Stimulated activated CD4-positive, alpha-beta T cell treated with anti-CD3 and anti-CD28 coated beads, Interleukin-12 subunit alpha, Interleukin-12 subunit beta, amount 100 ng/mL, for 24 hours (primary cell): ENCODE measurements at regions not wholly inside any gene's neighbourhood (a gene's known extent, or its start where the extent isn't known, plus 50 kb on each side); places are given as distances from the start of the nearest gene placed in this dataset.

Experiments
- DNase-seq, 2 experiments: peaks; one replicate each; pipeline ENCODE4 v3.0.0-alpha.2; 2020; ENCODE audit warnings: low read depth in 2 of 2

GRCh38 chr5:114658194-114658593 is 296.3 kb downstream of the KCNN2 start:
- no peak for DNase-seq

- DNase-seq = no peak
Measured at GRCh38 chr5:114657342-114658130, 295.7 kb downstream of the KCNN2 start.

DNA sequence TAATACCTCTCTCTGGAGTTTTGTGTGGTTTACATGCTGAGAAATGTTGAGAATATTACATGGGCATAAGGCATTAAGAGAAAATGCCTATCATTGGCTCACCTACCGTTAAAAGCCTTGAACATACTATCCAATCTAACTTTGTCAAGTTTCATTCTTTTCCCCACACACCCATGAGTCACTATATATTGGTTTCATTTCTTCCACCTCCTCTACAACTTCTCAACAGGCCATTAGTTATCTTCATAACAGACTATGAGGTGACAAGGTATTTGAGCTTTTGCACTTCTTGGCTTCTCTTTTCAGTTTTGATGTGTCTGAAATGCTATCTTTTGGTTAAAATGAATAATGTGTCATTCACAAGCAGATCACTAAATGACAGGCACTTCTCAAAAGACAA is 288.0 kb downstream of the KCNN2 start:
- no peak for DNase-seq

- DNase-seq = no peak
Measured at GRCh38 chr5:114648940-114649339, 287.1 kb downstream of the KCNN2 start.

DNA sequence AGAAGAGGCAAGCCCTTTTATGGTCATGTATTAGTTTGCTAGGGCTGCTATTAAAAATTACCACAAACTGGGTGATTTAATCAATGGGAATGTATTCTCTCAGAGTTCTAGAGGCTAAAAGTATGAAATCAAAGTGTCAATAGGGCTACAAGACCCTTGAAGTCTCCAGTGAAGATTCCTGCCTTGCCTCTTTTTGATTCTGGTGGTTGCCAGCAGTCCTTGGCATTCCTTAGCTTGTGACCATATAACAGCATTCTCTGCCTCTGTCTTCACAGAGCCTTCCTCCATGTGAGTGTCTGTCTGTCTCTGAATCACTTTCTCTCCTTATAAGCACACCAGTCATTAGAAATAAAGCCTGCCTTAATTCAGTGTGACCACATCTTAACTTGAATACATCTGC is 282.7 kb downstream of the KCNN2 start:
- no peak for DNase-seq

DNA sequence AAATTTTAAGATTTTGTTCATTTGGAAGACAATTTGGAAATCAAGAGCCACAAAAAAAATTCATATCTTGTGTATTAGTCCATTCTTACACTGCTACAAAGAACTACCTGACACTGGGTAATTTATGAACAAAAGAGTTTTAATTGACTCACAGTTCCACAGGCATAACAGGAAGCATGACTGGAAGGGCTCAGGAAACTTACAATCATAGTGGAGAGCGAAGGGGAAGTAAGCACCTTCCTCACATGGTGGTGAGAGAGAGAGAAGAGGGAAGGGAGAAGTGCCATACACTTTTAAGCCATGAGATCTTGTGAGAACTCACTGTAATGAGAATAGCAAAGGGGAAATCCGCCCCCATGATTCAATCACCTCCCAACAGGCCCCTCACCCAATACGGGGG is 274.4 kb downstream of the KCNN2 start:
- DNase-seq = no peak

DNA sequence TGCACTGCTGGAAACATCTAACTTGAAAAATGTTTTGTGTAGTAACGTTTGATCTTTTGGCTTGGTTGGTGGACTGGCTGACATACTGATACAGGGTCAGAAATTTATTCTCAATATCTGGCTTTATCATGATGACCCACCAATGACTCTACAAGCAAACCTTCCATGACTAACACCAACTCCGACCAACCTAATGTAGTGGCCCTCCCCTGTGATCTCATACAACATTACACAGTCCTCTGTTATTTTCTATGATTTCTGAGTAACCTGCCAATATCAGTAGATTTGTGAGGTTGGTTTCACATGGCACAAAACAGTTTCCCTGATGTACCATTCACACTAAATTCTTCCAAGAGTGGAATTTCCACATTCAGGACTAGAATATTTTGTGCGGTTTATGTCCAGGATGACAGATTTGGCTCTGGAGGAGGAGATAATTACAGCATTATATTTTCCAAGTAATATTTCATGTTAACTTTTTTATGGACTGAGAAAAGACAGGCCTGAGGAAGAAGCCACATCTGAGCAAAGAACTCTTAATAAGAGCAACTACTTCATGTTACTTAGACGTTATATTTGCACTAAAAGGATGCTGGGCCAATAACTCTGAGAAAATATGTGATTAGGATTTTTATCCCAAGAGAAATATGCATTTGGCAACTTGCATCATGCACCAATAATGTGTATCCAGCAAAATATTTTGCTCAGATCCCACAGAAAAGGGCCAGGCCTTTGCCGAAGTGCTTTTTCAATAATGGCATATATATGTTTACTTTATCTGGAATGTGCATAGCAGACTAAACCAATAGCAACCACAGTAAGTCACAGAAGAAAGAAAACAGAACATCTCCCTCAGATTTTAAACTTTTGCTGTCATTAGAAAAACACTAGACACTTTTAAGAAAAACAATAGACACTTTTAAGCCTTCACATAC is 273.4 kb downstream of the KCNN2 start:
- DNase-seq = no peak

GRCh38 chr5:114634517-114634916 is 272.6 kb downstream of the KCNN2 start:
- no peak for DNase-seq

DNA sequence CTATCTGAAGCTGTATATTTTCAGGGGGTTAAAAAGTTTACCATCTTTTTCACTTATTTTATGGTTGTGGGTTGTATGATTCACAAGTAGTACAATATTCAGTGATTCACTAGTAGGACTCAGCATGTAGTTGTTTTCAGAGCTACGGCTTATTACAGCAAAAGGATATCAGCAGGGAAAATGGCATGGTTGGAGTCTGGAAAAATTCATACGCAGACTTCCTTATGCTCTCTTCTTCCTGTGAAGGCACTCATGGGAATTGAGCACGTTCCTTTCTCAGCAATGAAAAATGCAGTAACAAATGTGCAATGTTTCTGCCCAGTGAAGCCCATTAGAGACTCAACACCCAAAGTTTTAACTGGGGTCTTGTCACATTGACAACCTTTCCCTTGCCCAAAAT is 250.5 kb downstream of the KCNN2 start:
- no peak for DNase-seq

- DNase-seq = no peak
Measured at GRCh38 chr5:114581136-114581535, 219.3 kb downstream of the KCNN2 start.

- no peak for DNase-seq
Measured at GRCh38 chr5:114565871-114566270, 204.0 kb downstream of the KCNN2 start.

DNA sequence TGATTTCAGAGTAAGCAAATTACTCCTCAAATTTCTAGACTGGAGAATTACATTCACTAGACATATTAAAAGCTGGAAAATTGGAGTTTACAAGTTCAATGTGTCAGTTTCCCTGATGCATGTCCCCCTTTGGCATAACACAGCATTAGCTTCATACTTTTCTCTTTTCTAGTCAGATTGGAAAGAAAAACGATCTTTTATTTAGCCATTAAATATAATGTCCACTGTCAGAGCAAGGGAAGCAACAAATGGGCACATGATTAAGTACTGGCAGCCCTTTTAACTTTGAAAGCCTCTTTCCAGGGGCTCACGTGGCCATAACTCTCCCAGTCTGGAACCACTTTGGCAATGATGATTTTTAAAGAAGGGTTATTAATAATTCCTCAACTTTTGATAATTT is 203.3 kb downstream of the KCNN2 start:
- no peak for DNase-seq

- no peak for DNase-seq
Measured at GRCh38 chr5:114561415-114561814, 199.5 kb downstream of the KCNN2 start.
